Effector memory CD4-positive, alpha-beta T cell (primary cell): ENCODE measurements at regions not wholly inside any gene's neighbourhood (a gene's known extent, or its start where the extent isn't known, plus 50 kb on each side); places are given as distances from the start of the nearest gene placed in this dataset.

Experiments used
- DNase-seq, 3 donors: peaks; one replicate each; pipeline ENCODE4 v3.0.0-alpha.2; 2020
- H3K27ac ChIP-seq: 2 replicates; pipeline ENCODE4 v1.7.0; 2013; ENCODE audit warnings: mild to moderate bottlenecking, low read length, moderate library complexity; ENCODE audit not compliant: insufficient read depth, poor library complexity, severe bottlenecking
- H3K27me3 ChIP-seq: replicated peaks from 2 replicates; pipeline ENCODE4 v1.7.0; 2013; ENCODE audit warnings: mild to moderate bottlenecking, low read length; ENCODE audit not compliant: insufficient read depth, control insufficient read depth, poor library complexity, severe bottlenecking
- H3K36me3 ChIP-seq: 2 replicates; pipeline ENCODE4 v1.7.0; 2013; ENCODE audit warnings: mild to moderate bottlenecking, low read length, moderate library complexity; ENCODE audit not compliant: control insufficient read depth, insufficient read depth
- H3K4me1 ChIP-seq: 2 replicates; pipeline ENCODE4 v1.7.0; 2013; ENCODE audit warnings: low read length, mild to moderate bottlenecking; ENCODE audit not compliant: control insufficient read depth, insufficient read depth, poor library complexity, severe bottlenecking
- H3K4me3 ChIP-seq: 2 replicates; pipeline ENCODE4 v1.7.0; 2013; ENCODE audit warnings: low read length, low read depth, mild to moderate bottlenecking; ENCODE audit not compliant: insufficient read depth, poor library complexity, severe bottlenecking
- H3K9me3 ChIP-seq: 2 replicates; pipeline ENCODE4 v1.7.0; 2013; ENCODE audit warnings: mild to moderate bottlenecking, low read length, moderate library complexity; ENCODE audit not compliant: control insufficient read depth

DNA sequence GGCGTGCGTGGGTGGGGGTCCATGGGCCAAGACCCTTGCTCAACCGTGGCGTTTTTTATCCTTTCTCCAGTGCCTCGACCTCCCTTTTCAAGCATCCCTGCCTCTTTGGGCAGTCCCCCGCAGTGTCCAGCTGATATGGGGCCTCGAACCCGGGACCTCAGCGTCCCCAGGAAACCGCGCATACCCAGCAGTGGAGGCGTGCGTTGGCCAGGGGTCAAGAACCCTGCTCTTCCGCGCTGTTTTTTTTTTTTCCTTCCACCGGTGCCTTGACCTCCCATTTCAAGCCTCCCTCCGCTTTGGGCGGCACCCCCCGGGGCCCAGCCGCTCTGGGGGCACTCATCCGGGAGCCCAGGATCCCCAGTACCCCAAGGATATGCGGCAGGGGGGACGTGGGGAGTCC is 325.8 kb downstream of the ALG10 start:
- H3K36me3 ChIP-seq, result no peaks in the 10 kb centered on the region
- no peak for DNase-seq
- H3K4me1 ChIP-seq, result no peaks in the 10 kb centered on the region
- H3K4me3 ChIP-seq, result no peak overlapping the region
- H3K27me3 ChIP-seq, result no peaks in the 10 kb centered on the region
- H3K27ac ChIP-seq, result no peak overlapping the region
- peaks cover 2% of the 10 kb centered on the region for H3K9me3 ChIP-seq

- DNase-seq, result no peak
- H3K36me3 ChIP-seq, result no peaks in the 10 kb centered on the region
- H3K27me3 ChIP-seq, result no peaks in the 10 kb centered on the region
- H3K9me3 ChIP-seq, result peaks cover 2% of the 10 kb centered on the region
- no peak overlapping the region for H3K27ac ChIP-seq
- no peak overlapping the region for H3K4me3 ChIP-seq
- no peaks in the 10 kb centered on the region for H3K4me1 ChIP-seq
Measured at GRCh38 chr12:34348836-34349672, 326.8 kb downstream of the ALG10 start.

- Histone ChIP-seq H3K9me3 (peaks cover 2% of the 10 kb centered on the region), H3K4me1 (no peaks in the 10 kb centered on the region), H3K27ac (no peak overlapping the region), H3K27me3 (no peaks in the 10 kb centered on the region), H3K4me3 (no peak overlapping the region), H3K36me3 (no peaks in the 10 kb centered on the region)
- no peak for DNase-seq
Measured at GRCh38 chr12:34349673-34349961, 327.3 kb downstream of the ALG10 start.

- H3K4me3 ChIP-seq, result no peak overlapping the region
- H3K4me1 ChIP-seq, result no peaks in the 10 kb centered on the region
- H3K27me3 ChIP-seq, result no peaks in the 10 kb centered on the region
- DNase-seq, result no peak
- no peak overlapping the region for H3K27ac ChIP-seq
- no peaks in the 10 kb centered on the region for H3K9me3 ChIP-seq
- H3K36me3 ChIP-seq, result no peaks in the 10 kb centered on the region
Measured at GRCh38 chr12:34350092-34351041, 328.1 kb downstream of the ALG10 start.

- H3K9me3 ChIP-seq, result no peaks in the 10 kb centered on the region
- no peak overlapping the region for H3K27ac ChIP-seq
- no peaks in the 10 kb centered on the region for H3K27me3 ChIP-seq
- DNase-seq, result no peak
- no peaks in the 10 kb centered on the region for H3K36me3 ChIP-seq
- H3K4me1 ChIP-seq, result no peaks in the 10 kb centered on the region
- H3K4me3 ChIP-seq, result no peak overlapping the region
Measured at GRCh38 chr12:34352098-34352497, 329.8 kb downstream of the ALG10 start.

GRCh38 chr12:34354239-34355200 is 332.2 kb downstream of the ALG10 start:
- no peaks in the 10 kb centered on the region for H3K27me3 ChIP-seq
- no peaks in the 10 kb centered on the region for H3K9me3 ChIP-seq
- no peaks in the 10 kb centered on the region for H3K4me1 ChIP-seq
- no peak overlapping the region for H3K4me3 ChIP-seq
- H3K36me3 ChIP-seq, result no peaks in the 10 kb centered on the region
- DNase-seq, result no peak
- no peak overlapping the region for H3K27ac ChIP-seq

GRCh38 chr12:34356233-34356987 is 334.1 kb downstream of the ALG10 start:
- Histone ChIP-seq H3K4me3 (no peak overlapping the region), H3K27ac (no peak overlapping the region), H3K36me3 (no peaks in the 10 kb centered on the region), H3K4me1 (no peaks in the 10 kb centered on the region), H3K9me3 (no peaks in the 10 kb centered on the region), H3K27me3 (no peaks in the 10 kb centered on the region)
- no peak for DNase-seq

DNA sequence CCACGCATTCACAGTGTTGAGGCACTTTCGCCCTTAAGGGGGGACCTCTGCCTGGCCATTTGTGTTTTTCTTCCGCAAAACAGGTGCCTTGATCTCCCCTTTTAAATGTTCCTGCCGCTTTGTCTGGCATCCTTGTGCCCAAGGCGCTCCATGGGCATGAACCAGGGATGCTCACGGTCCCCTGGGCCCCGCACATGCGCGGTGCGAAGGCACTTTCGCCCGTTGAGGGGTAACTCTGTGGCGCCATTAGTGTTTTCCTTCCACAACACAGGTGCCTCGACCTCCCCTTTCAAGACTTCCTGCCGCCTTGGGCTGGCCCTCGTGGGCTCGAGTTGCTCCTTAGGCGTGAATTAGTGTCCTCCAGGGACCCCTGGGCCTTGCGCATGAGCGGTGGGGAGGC is 335.5 kb downstream of the ALG10 start:
- no peak overlapping the region for H3K4me3 ChIP-seq
- H3K36me3 ChIP-seq, result no peaks in the 10 kb centered on the region
- no peaks in the 10 kb centered on the region for H3K27me3 ChIP-seq
- DNase-seq, result no peak
- H3K9me3 ChIP-seq, result no peaks in the 10 kb centered on the region
- no peak overlapping the region for H3K27ac ChIP-seq
- no peaks in the 10 kb centered on the region for H3K4me1 ChIP-seq

- Histone ChIP-seq H3K4me3 (no peak overlapping the region), H3K36me3 (no peaks in the 10 kb centered on the region), H3K27me3 (no peaks in the 10 kb centered on the region), H3K4me1 (no peaks in the 10 kb centered on the region), H3K9me3 (no peaks in the 10 kb centered on the region), H3K27ac (no peak overlapping the region)
- DNase-seq, result no peak
Measured at GRCh38 chr12:34358198-34358597, 335.9 kb downstream of the ALG10 start.
